Gastrocnemius medialis (tissue), 4 donors: ENCODE measurements at regions not wholly inside any gene's neighbourhood (a gene's known extent, or its start where the extent isn't known, plus 50 kb on each side); places are given as distances from the start of the nearest gene placed in this dataset.

Experiments
- ATAC-seq, 2 donors: fragments of 150-250 bp; one replicate each; pipeline ENCODE4 v1.9.1; 2016
- DNase-seq, 2 donors: peaks; one replicate each; pipeline ENCODE4 v3.0.0-alpha.2; 2019
- H3K27ac ChIP-seq, 4 donors: fragments of 200-600 bp; sonication (generic); 1 replicate in 1 of 4; 2 replicates in 3 of 4; pipeline ENCODE4 v1.5.1; 2016 to 2018; ENCODE audit warnings: mild to moderate bottlenecking in 2 of 4, moderate library complexity in 1 of 4
- H3K27me3 ChIP-seq, 3 donors: fragments of 200-600 bp; sonication (generic) in 2 of 3; 1 replicate in 1 of 3; 2 replicates in 2 of 3; pipeline versions ENCODE4 v1.5.1 to v1.6.0; 2016 to 2019; ENCODE audit warnings: mild to moderate bottlenecking in 1 of 3, moderate library complexity in 1 of 3
- H3K36me3 ChIP-seq, 2 donors: fragments of 200-600 bp; sonication (generic) in 1 of 2; one replicate each; pipeline ENCODE4 v1.5.1; 2017 to 2018
- H3K4me1 ChIP-seq, 2 donors: fragments of 200-600 bp; sonication (generic) in 1 of 2; one replicate each; pipeline ENCODE4 v1.5.1; 2016 to 2017; ENCODE audit warnings: mild to moderate bottlenecking in 2 of 2
- H3K4me3 ChIP-seq, 4 donors: fragments of 200-600 bp; sonication (generic) in 3 of 4; 1 replicate in 1 of 4; 2 replicates in 3 of 4; pipeline ENCODE4 v1.5.1; 2016 to 2019; ENCODE audit warnings: mild to moderate bottlenecking in 2 of 4
- H3K9me3 ChIP-seq, 3 donors: fragments of 200-600 bp; sonication (generic) in 2 of 3; 1 replicate in 1 of 3; 2 replicates in 2 of 3; pipeline ENCODE4 v1.5.1; 2016 to 2019
- CTCF ChIP-seq, 5 experiments: fragments of 450-650 bp in 3 of 5; fragments of 200-600 bp in 2 of 5; sonication (generic) in 2 of 5; IDR thresholded peaks in 4 of 5; conservative IDR thresholded peaks in 1 of 5; 1 replicate in 4 of 5; 2 replicates in 1 of 5; pipeline ENCODE4 v1.5.1; 2016 to 2019; ENCODE audit warnings: antibody characterized with exemption in 5 of 5, mild to moderate bottlenecking in 3 of 5, moderate library complexity in 3 of 5
- POLR2A ChIP-seq, 2 donors: fragments of 450-650 bp; IDR thresholded peaks; one replicate each; pipeline ENCODE4 v1.6.1; 2017; ENCODE audit warnings: antibody characterized with exemption in 2 of 2, mild to moderate bottlenecking in 2 of 2, moderate library complexity in 2 of 2
- in situ Hi-C, 4 donors: fragments of 200-750 bp; cut with MboI; loops; one replicate each; pipeline versions ENCODE4 v1.15.0 to v1.8.0; 2017; ENCODE audit warnings: low sequenced_read_pairs in 4 of 4
- intact Hi-C: fragments of 100-400 bp; cut with DNase I; formaldehyde crosslinking; loops from one replicate; pipeline ENCODE4 v1.15.1; 2023; ENCODE audit warnings: low total_unique reads

- no peak overlapping the region for H3K27ac ChIP-seq
- DNase-seq (no peak), ATAC-seq (no peak)
- H3K27me3 ChIP-seq: no peaks in the 10 kb centered on the region
- H3K36me3 ChIP-seq: no peaks in the 10 kb centered on the region
- no peaks in the 10 kb centered on the region for H3K9me3 ChIP-seq
- peaks cover 4 to 9% of the 10 kb centered on the region in 2 donors for H3K4me1 ChIP-seq
- no peak overlapping the region for H3K4me3 ChIP-seq
- in situ Hi-C loops (no loop called here), intact Hi-C loops (no loop called here)
- TF ChIP-seq POLR2A (IDR thresholded peaks at IDR 0.05): no peak
Observed at GRCh38 chr15:88979674-88980073, 66.5 kb upstream of the MFGE8 start.

- Histone ChIP-seq H3K4me1 (peaks cover 4 to 9% of the 10 kb centered on the region in 2 donors), H3K27me3 (no peaks in the 10 kb centered on the region), H3K9me3 (no peaks in the 10 kb centered on the region), H3K36me3 (no peaks in the 10 kb centered on the region), H3K4me3 (no peak overlapping the region), H3K27ac (no peak overlapping the region)
- TF ChIP-seq POLR2A (IDR thresholded peaks at IDR 0.05) (no peak), CTCF (IDR thresholded peaks at IDR 0.05 in 4 of 5, conservative IDR thresholded peaks at IDR 0.05 in 1 of 5) (no peak)
- in situ Hi-C loops: no loop called here
- intact Hi-C loops: no loop called here
- ATAC-seq (no peak), DNase-seq (no peak)
Observed at GRCh38 chr15:88980498-88980897, 67.3 kb upstream of the MFGE8 start.

GRCh38 chr15:88981244-88982215 is 68.4 kb upstream of the MFGE8 start:
- Histone ChIP-seq H3K9me3 (no peaks in the 10 kb centered on the region), H3K4me1 (peaks cover 4 to 9% of the 10 kb centered on the region in 2 donors), H3K27me3 (no peaks in the 10 kb centered on the region), H3K27ac (peak overlapping the region; percentile 54 to 69 (median 62)), H3K4me3 (no peak overlapping the region), H3K36me3 (no peaks in the 10 kb centered on the region)
- intact Hi-C loops (no loop called here), in situ Hi-C loops (no loop called here)
- DNase-seq (no peak), ATAC-seq (no peak)
- TF ChIP-seq POLR2A (IDR thresholded peaks at IDR 0.05) (no peak), CTCF (IDR thresholded peaks at IDR 0.05 in 4 of 5, conservative IDR thresholded peaks at IDR 0.05 in 1 of 5) (no peak)

GRCh38 chr15:88982304-88982945 is 69.2 kb upstream of the MFGE8 start:
- H3K27me3 ChIP-seq: no peaks in the 10 kb centered on the region
- H3K9me3 ChIP-seq: no peaks in the 10 kb centered on the region
- peak; percentile 62 to 72 for DNase-seq
- intact Hi-C loops: no loop called here
- peak; percentile 88 to 89 for ATAC-seq
- TF ChIP-seq CTCF (IDR thresholded peaks at IDR 0.05 in 4 of 5, conservative IDR thresholded peaks at IDR 0.05 in 1 of 5) (no peak), POLR2A (IDR thresholded peaks at IDR 0.05) (peak in 1 of 2 donors; percentile 7)
- peak overlapping the region; percentile 57 to 69 (median 62) for H3K27ac ChIP-seq
- peaks cover 4 to 9% of the 10 kb centered on the region in 2 donors for H3K4me1 ChIP-seq
- no peak overlapping the region for H3K4me3 ChIP-seq
- in situ Hi-C loops: no loop called here
- no peaks in the 10 kb centered on the region for H3K36me3 ChIP-seq

- H3K36me3 ChIP-seq: no peaks in the 10 kb centered on the region
- TF ChIP-seq POLR2A (IDR thresholded peaks at IDR 0.05) (no peak), CTCF (IDR thresholded peaks at IDR 0.05 in 4 of 5, conservative IDR thresholded peaks at IDR 0.05 in 1 of 5) (no peak)
- no peak overlapping the region for H3K4me3 ChIP-seq
- ATAC-seq (no peak), DNase-seq (no peak)
- no peaks in the 10 kb centered on the region for H3K27me3 ChIP-seq
- peak overlapping the region; percentile 57 to 69 (median 62) for H3K27ac ChIP-seq
- in situ Hi-C loops (no loop called here), intact Hi-C loops (no loop called here)
- H3K9me3 ChIP-seq: no peaks in the 10 kb centered on the region
- H3K4me1 ChIP-seq: peaks cover 4 to 9% of the 10 kb centered on the region in 2 donors
Observed at GRCh38 chr15:88982946-88983342, 69.8 kb upstream of the MFGE8 start.
